ENCODE measurements at regions not wholly inside any gene's neighbourhood (a gene's known extent, or its start where the extent isn't known, plus 50 kb on each side); places are given as distances from the start of the nearest gene placed in this dataset.
"Not testable (repeated sequence)": the region's sequence is repeated elsewhere in the genome, so short reads cannot be mapped to it uniquely, and the experiment has no call there.

GRCh38 chr5:83001796-83002381 is 75.3 kb downstream of the TMEM167A start:
- no peak for DNase-seq

GRCh38 chr5:83000922-83001321 is 76.3 kb downstream of the TMEM167A start:
- DNase-seq: peak; percentile 17

- DNase-seq: no peak
Measured at GRCh38 chr5:83000428-83000827, 76.8 kb downstream of the TMEM167A start.

GRCh38 chr5:82993416-82993815 is 83.8 kb downstream of the TMEM167A start:
- no peak for DNase-seq

GRCh38 chr5:82992646-82993045 is 84.5 kb downstream of the TMEM167A start:
- no peak for DNase-seq

- no peak for DNase-seq
Measured at GRCh38 chr5:82991678-82992323, 85.4 kb downstream of the TMEM167A start.

- DNase-seq: no peak
Measured at GRCh38 chr5:82991059-82991458, 86.1 kb downstream of the TMEM167A start.

- DNase-seq: no peak
Measured at GRCh38 chr5:82987188-82987587, 90.0 kb downstream of the TMEM167A start.

GRCh38 chr5:82986404-82986803 is 90.8 kb downstream of the TMEM167A start:
- DNase-seq: no peak

- no peak for DNase-seq
Measured at GRCh38 chr5:82985763-82986162, 91.4 kb downstream of the TMEM167A start.

- DNase-seq: peak; percentile 27
Measured at GRCh38 chr5:82984786-82985735, 92.1 kb downstream of the TMEM167A start.

GRCh38 chr5:82982846-82983245 is 94.3 kb downstream of the TMEM167A start:
- DNase-seq: no peak

GRCh38 chr5:82976887-82977286 is 100.3 kb downstream of the TMEM167A start:
- DNase-seq: not testable (repeated sequence)

- DNase-seq: no peak
Measured at GRCh38 chr5:82975812-82976211, 101.4 kb downstream of the TMEM167A start.

- DNase-seq: no peak
Measured at GRCh38 chr5:82975396-82975795, 101.8 kb downstream of the TMEM167A start.

GRCh38 chr5:82974346-82974745 is 102.8 kb downstream of the TMEM167A start:
- DNase-seq: not testable (repeated sequence)

GRCh38 chr5:82971901-82972300 is 105.3 kb downstream of the TMEM167A start:
- DNase-seq: no peak

GRCh38 chr5:82971034-82971806 is 106.0 kb downstream of the TMEM167A start:
- not testable (repeated sequence) for DNase-seq

- DNase-seq: not testable (repeated sequence)
Measured at GRCh38 chr5:82969221-82969976, 107.8 kb downstream of the TMEM167A start.

- DNase-seq: no peak
Measured at GRCh38 chr5:82967072-82967471, 110.1 kb downstream of the TMEM167A start.

- no peak for DNase-seq
Measured at GRCh38 chr5:82959466-82959865, 117.7 kb downstream of the TMEM167A start.

- DNase-seq: no peak
Measured at GRCh38 chr5:82956600-82956999, 120.6 kb downstream of the TMEM167A start.
